ENCODE measurements at regions not wholly inside any gene's neighbourhood (a gene's known extent, or its start where the extent isn't known, plus 50 kb on each side); places are given as distances from the start of the nearest gene placed in this dataset.

- TF ChIP-seq GATA2 (IDR thresholded peaks at IDR 0.05; ENCODE audit: low read depth, low read length) (no peak), GATA3 (IDR thresholded peaks at IDR 0.05; ENCODE audit: low read depth, low read length) (no peak)
Measured at GRCh38 chr4:126758493-126758892, 874.3 kb upstream of the INTU start.

All from SH-SY5Y (cell line).